GM19438 (cell line): ENCODE measurements at regions not wholly inside any gene's neighbourhood (a gene's known extent, or its start where the extent isn't known, plus 50 kb on each side); places are given as distances from the start of the nearest gene placed in this dataset.
"Not testable (repeated sequence)": the region's sequence is repeated elsewhere in the genome, so short reads cannot be mapped to it uniquely, and the experiment has no call there.

Experiments
- ATAC-seq: cut with Tn5 transposase; IDR thresholded peaks from one replicate; pipeline ENCODE4 v1.9.1; 2021; ENCODE audit warnings: low read depth; ENCODE audit not compliant: unreplicated experiment

GRCh38 chr2:22003270-22003669 lies 879.5 kb downstream of the TDRD15 start:
- no peak for ATAC-seq

- no peak for ATAC-seq
Observed at GRCh38 chr2:22011048-22011447, 887.3 kb downstream of the TDRD15 start.

GRCh38 chr2:22020091-22020742 lies 896.4 kb downstream of the TDRD15 start:
- ATAC-seq: no peak

- no peak for ATAC-seq
Observed at GRCh38 chr2:22027345-22028005, 903.7 kb downstream of the TDRD15 start.

GRCh38 chr2:22035361-22035830 lies 911.6 kb downstream of the TDRD15 start:
- no peak for ATAC-seq

GRCh38 chr2:22037274-22037673 lies 913.5 kb downstream of the TDRD15 start:
- no peak for ATAC-seq

- no peak for ATAC-seq
Observed at GRCh38 chr2:22043784-22044183, 920.0 kb downstream of the TDRD15 start.

GRCh38 chr2:22055784-22056620 lies 932.2 kb downstream of the TDRD15 start:
- ATAC-seq: no peak

GRCh38 chr2:22056621-22057132 lies 932.9 kb downstream of the TDRD15 start:
- ATAC-seq: no peak

GRCh38 chr2:22062679-22063078 lies 938.9 kb downstream of the TDRD15 start:
- ATAC-seq: no peak

GRCh38 chr2:22076454-22076853 lies 952.7 kb downstream of the TDRD15 start:
- no peak for ATAC-seq

- no peak for ATAC-seq
Observed at GRCh38 chr2:22078701-22079100, 954.9 kb downstream of the TDRD15 start.

- no peak for ATAC-seq
Observed at GRCh38 chr2:22079583-22079982, 955.8 kb downstream of the TDRD15 start.

GRCh38 chr2:22086726-22087125 lies 963.0 kb downstream of the TDRD15 start:
- no peak for ATAC-seq

GRCh38 chr2:22103617-22104016 lies 979.8 kb downstream of the TDRD15 start:
- ATAC-seq: not testable (repeated sequence)

GRCh38 chr2:22110244-22110651 lies 986.5 kb downstream of the TDRD15 start:
- ATAC-seq: no peak

GRCh38 chr2:22124003-22124402 lies 1000.2 kb downstream of the TDRD15 start:
- ATAC-seq: no peak

GRCh38 chr2:22126106-22126505 lies 1002.3 kb downstream of the TDRD15 start:
- no peak for ATAC-seq

- no peak for ATAC-seq
Observed at GRCh38 chr2:22126978-22127377, 1003.2 kb downstream of the TDRD15 start.

- no peak for ATAC-seq
Observed at GRCh38 chr2:22134421-22134820, 1010.7 kb downstream of the TDRD15 start.

GRCh38 chr2:22136446-22136845 lies 1012.7 kb downstream of the TDRD15 start:
- no peak for ATAC-seq
